ENCODE measurements at regions not wholly inside any gene's neighbourhood (a gene's known extent, or its start where the extent isn't known, plus 50 kb on each side); places are given as distances from the start of the nearest gene placed in this dataset.
"Not testable (repeated sequence)": the region's sequence is repeated elsewhere in the genome, so short reads cannot be mapped to it uniquely, and the experiment has no call there.

GRCh38 chr1:187073634-187074245 is 245.0 kb downstream of the PLA2G4A start:
- not testable (repeated sequence) for H3K27ac ChIP-seq (ENCODE audit: low read depth in 1 of 2, low read length in 2 of 2); H3K4me1 ChIP-seq (ENCODE audit: control insufficient read depth in 4 of 4, insufficient read depth in 4 of 4, low read length in 3 of 4); H3K9me3 ChIP-seq (ENCODE audit: control insufficient read depth in 4 of 4, low read length in 3 of 4); H3K27me3 ChIP-seq (ENCODE audit: control insufficient read depth in 4 of 4, insufficient read depth in 4 of 4, low read length in 3 of 4); DNase-seq (ENCODE audit: low spot score); H3K4me3 ChIP-seq (ENCODE audit: low read depth in 1 of 3, low read length in 3 of 3); H3K36me3 ChIP-seq (ENCODE audit: control insufficient read depth in 4 of 4, insufficient read depth in 3 of 4, low read depth in 1 of 4, low read length in 3 of 4); H3K9ac ChIP-seq (ENCODE audit: low read depth in 1 of 2, low read length in 2 of 2)
- WGBS = 93% methylated on average over 35 of the region's 35 CpGs

- Histone ChIP-seq H3K4me1 (ENCODE audit: control insufficient read depth in 4 of 4, insufficient read depth in 4 of 4, low read length in 3 of 4) (no peaks in the 10 kb centered on the region), H3K4me3 (ENCODE audit: low read depth in 1 of 3, low read length in 3 of 3) (no peak overlapping the region), H3K9ac (ENCODE audit: low read depth in 1 of 2, low read length in 2 of 2) (no peak overlapping the region), H3K27me3 (ENCODE audit: control insufficient read depth in 4 of 4, insufficient read depth in 4 of 4, low read length in 3 of 4) (no peaks in the 10 kb centered on the region), H3K9me3 (ENCODE audit: control insufficient read depth in 4 of 4, low read length in 3 of 4) (peaks cover 0 to 4% (median 0%) of the 10 kb centered on the region in 4 donors), H3K27ac (ENCODE audit: low read depth in 1 of 2, low read length in 2 of 2) (no peak overlapping the region), H3K36me3 (ENCODE audit: control insufficient read depth in 4 of 4, insufficient read depth in 3 of 4, low read depth in 1 of 4, low read length in 3 of 4) (no peaks in the 10 kb centered on the region)
- TF ChIP-seq FOXA1 (IDR thresholded peaks at IDR 0.05) (no peak), RXRA (IDR thresholded peaks at IDR 0.05) (no peak)
- WGBS = 84% methylated on average over 10 of the region's 10 CpGs
- DNase-seq (ENCODE audit: low spot score) = no peak
Observed at GRCh38 chr1:187074445-187075048, 245.8 kb downstream of the PLA2G4A start.

- WGBS = 76% methylated on average over 2 of the region's 2 CpGs
- no peak overlapping the region for H3K27ac ChIP-seq (ENCODE audit: low read depth in 1 of 2, low read length in 2 of 2)
- H3K9ac ChIP-seq (ENCODE audit: low read depth in 1 of 2, low read length in 2 of 2) = no peak overlapping the region
- no peaks in the 10 kb centered on the region for H3K4me1 ChIP-seq (ENCODE audit: control insufficient read depth in 4 of 4, insufficient read depth in 4 of 4, low read length in 3 of 4)
- no peaks in the 10 kb centered on the region for H3K36me3 ChIP-seq (ENCODE audit: control insufficient read depth in 4 of 4, insufficient read depth in 3 of 4, low read depth in 1 of 4, low read length in 3 of 4)
- peaks cover 0 to 4% (median 0%) of the 10 kb centered on the region in 4 donors for H3K9me3 ChIP-seq (ENCODE audit: control insufficient read depth in 4 of 4, low read length in 3 of 4)
- H3K27me3 ChIP-seq (ENCODE audit: control insufficient read depth in 4 of 4, insufficient read depth in 4 of 4, low read length in 3 of 4) = no peaks in the 10 kb centered on the region
- DNase-seq (ENCODE audit: low spot score) = no peak
- TF ChIP-seq FOXA1 (IDR thresholded peaks at IDR 0.05) (no peak), FOXA2 (IDR thresholded peaks at IDR 0.05) (no peak), RAD21 (IDR thresholded peaks at IDR 0.05) (no peak), GABPA (IDR thresholded peaks at IDR 0.05 in 1 of 2, conservative IDR thresholded peaks at IDR 0.05 in 1 of 2) (no peak), ATF3 (IDR thresholded peaks at IDR 0.05) (no peak), HNF4A (conservative IDR thresholded peaks at IDR 0.05) (no peak), YY1 (IDR thresholded peaks at IDR 0.05) (no peak), SP1 (IDR thresholded peaks at IDR 0.05) (no peak), EGR1 (IDR thresholded peaks at IDR 0.05; ENCODE audit: low read depth in 2 of 2) (no peak), RXRA (IDR thresholded peaks at IDR 0.05) (no peak), CTCF (IDR thresholded peaks at IDR 0.05; ENCODE audit: low read depth, low read length, missing input control) (no peak), ZBTB33 (IDR thresholded peaks at IDR 0.05) (no peak)
- no peak overlapping the region for H3K4me3 ChIP-seq (ENCODE audit: low read depth in 1 of 3, low read length in 3 of 3)
Observed at GRCh38 chr1:187076922-187077321, 248.2 kb downstream of the PLA2G4A start.

All from liver (tissue), 8 donors.